HCT116 (cell line): ENCODE measurements at regions not wholly inside any gene's neighbourhood (a gene's known extent, or its start where the extent isn't known, plus 50 kb on each side); places are given as distances from the start of the nearest gene placed in this dataset.

Experiments used
- ATAC-seq: fragments of 200-7000 bp; cut with Tn5 transposase; 2 replicates; pipeline ENCODE4 v1.9.1; 2020; ENCODE audit warnings: mild to moderate bottlenecking, moderate library complexity
- BruUV-seq: library from RNA; stranded (reverse); fragments of 400-500 nt; replicated peaks from 2 replicates; lab custom pipeline; 2021; lab: Mats Ljungman, UMichigan
- CTCF ChIA-PET: fragments of 300-600 bp; sonication (Branson Sonifier 250); formaldehyde crosslinking; loops from one replicate; lab custom pipeline; 2021; ENCODE audit warnings: antibody characterized with exemption; lab: Charles Lee
- POLR2A ChIA-PET: fragments of 300-600, 350-600 bp; sonication (Branson Sonifier 250); formaldehyde crosslinking; loops from one replicate; lab custom pipeline; 2021; ENCODE audit warnings: antibody characterized with exemption; lab: Charles Lee
- RAD21 ChIA-PET, 2 experiments: fragments of 300-600 bp; sonication (Branson Sonifier 250); formaldehyde crosslinking; loops; one replicate each; lab custom pipeline; 2023; ENCODE audit warnings: low total read pairs in 2 of 2; ENCODE audit not compliant: uncharacterized antibody in 2 of 2, unreplicated experiment in 2 of 2, low non-redundant PET in 1 of 2; lab: Charles Lee
- DNase-seq: peaks from one replicate; pipeline ENCODE4 v3.0.0-alpha.2; 2010; ENCODE audit warnings: low read depth, low spot score
- H2AFZ ChIP-seq: fragments of 200-600 bp; shearing (Covaris generic), sonication (generic); 2 replicates; pipeline ENCODE4 v1.6.1; 2017; ENCODE audit warnings: low read depth, mixed run types, mixed read lengths, antibody characterized with exemption, low read length; ENCODE audit not compliant: poor library complexity, severe bottlenecking
- H3K27ac ChIP-seq: 2 replicates; pipeline ENCODE4 v1.5.1; 2012; ENCODE audit warnings: low read depth, low read length
- H3K27me3 ChIP-seq: fragments of 200-600 bp; sonication (generic); 2 replicates; pipeline ENCODE4 v1.6.1; 2016; ENCODE audit warnings: mixed run types, low read length, mixed read lengths; ENCODE audit not compliant: insufficient read depth
- H3K36me3 ChIP-seq, 2 experiments: fragments of 200-500 bp in 1 of 2; fragments of 200-600 bp in 1 of 2; sonication (Bioruptor generic) in 1 of 2; sonication (generic) in 1 of 2; 2 replicates each; pipeline versions ENCODE4 v1.5.1 to v1.6.1; 2014 to 2016; ENCODE audit warnings: low read length in 2 of 2, inconsistent platforms in 1 of 2, mixed read lengths in 1 of 2, mixed run types in 1 of 2; ENCODE audit not compliant: insufficient read depth in 2 of 2, control insufficient read depth in 1 of 2
- H3K4me1 ChIP-seq, 2 experiments: fragments of 200-600 bp in 1 of 2; sonication (generic) in 1 of 2; 2 replicates each; pipeline versions ENCODE4 v1.5.1 to v1.6.1; 2012 to 2017; ENCODE audit warnings: low read length in 2 of 2, inconsistent platforms in 1 of 2, mild to moderate bottlenecking in 1 of 2, mixed read lengths in 1 of 2, mixed run types in 1 of 2, moderate library complexity in 1 of 2; ENCODE audit not compliant: insufficient read depth in 2 of 2, control insufficient read depth in 1 of 2
- H3K4me2 ChIP-seq: fragments of 200-600 bp; sonication (generic); 2 replicates; pipeline ENCODE4 v1.6.1; 2017; ENCODE audit warnings: mixed run types, low read length, mixed read lengths
- H3K4me3 ChIP-seq, 2 experiments: fragments of 200-600 bp in 1 of 2; sonication (generic) in 1 of 2; replicated peaks in 1 of 2; 2 replicates each; pipeline ENCODE4 v1.5.1; 2011 to 2016; ENCODE audit warnings: low read length in 2 of 2, control low read depth in 1 of 2, low read depth in 1 of 2, mild to moderate bottlenecking in 1 of 2, mixed read lengths in 1 of 2, mixed run types in 1 of 2
- H3K79me2 ChIP-seq: fragments of 200-600 bp; sonication (generic); 2 replicates; pipeline ENCODE4 v1.6.1; 2017; ENCODE audit warnings: mild to moderate bottlenecking, mixed run types, low read length, moderate library complexity, mixed read lengths; ENCODE audit not compliant: insufficient read depth
- H3K9ac ChIP-seq: fragments of 200-600 bp; sonication (generic); 2 replicates; pipeline ENCODE4 v1.6.1; 2016; ENCODE audit warnings: low read length, mixed read lengths
- H3K9me2 ChIP-seq: fragments of 200-600 bp; sonication (generic), shearing (Covaris generic); 2 replicates; pipeline ENCODE4 v1.6.1; 2017; ENCODE audit warnings: mixed run types, mild to moderate bottlenecking, moderate library complexity; ENCODE audit not compliant: insufficient read depth
- H3K9me3 ChIP-seq, 2 experiments: fragments of 200-500 bp in 1 of 2; fragments of 200-600 bp in 1 of 2; sonication (Bioruptor generic) in 1 of 2; sonication (generic) in 1 of 2; 2 replicates each; pipeline ENCODE4 v1.6.1; 2014 to 2017; ENCODE audit warnings: low read length in 2 of 2, mixed read lengths in 2 of 2, inconsistent platforms in 1 of 2, low read depth in 1 of 2, mild to moderate bottlenecking in 1 of 2, mixed run types in 1 of 2, moderate library complexity in 1 of 2; ENCODE audit not compliant: control insufficient read depth in 1 of 2, insufficient read depth in 1 of 2
- H4K20me1 ChIP-seq: fragments of 200-600 bp; sonication (generic), shearing (Covaris generic); 2 replicates; pipeline ENCODE4 v1.6.1; 2017; ENCODE audit warnings: mixed run types, mild to moderate bottlenecking, moderate library complexity; ENCODE audit not compliant: insufficient read depth
- CBX3 ChIP-seq: IDR thresholded peaks from 2 replicates; pipeline ENCODE4 v1.6.1; 2012; ENCODE audit warnings: low read depth
- ELF1 ChIP-seq: IDR thresholded peaks from 2 replicates; pipeline ENCODE4 v1.6.1; 2012; ENCODE audit warnings: low read depth, borderline replicate concordance
- EZH2 ChIP-seq: fragments of 200-600 bp; sonication (generic); IDR thresholded peaks from 2 replicates; pipeline ENCODE4 v1.6.1; 2017; ENCODE audit warnings: antibody characterized with exemption, mixed run types
- EZH2phosphoT487 ChIP-seq: fragments of 200-600 bp; IDR thresholded peaks from 2 replicates; pipeline ENCODE4 v1.6.1; 2018; ENCODE audit warnings: antibody characterized with exemption, borderline replicate concordance
- JUND ChIP-seq: IDR thresholded peaks from 2 replicates; pipeline ENCODE4 v1.6.1; 2012
- RAD21 ChIP-seq: IDR thresholded peaks from 2 replicates; pipeline ENCODE4 v1.6.1; 2012; ENCODE audit warnings: low read depth, mild to moderate bottlenecking
- SIN3A ChIP-seq: IDR thresholded peaks from 2 replicates; pipeline ENCODE4 v1.6.1; 2012; ENCODE audit warnings: low read depth
- SRF ChIP-seq: IDR thresholded peaks from 2 replicates; pipeline ENCODE4 v1.6.1; 2012; ENCODE audit warnings: low read depth
- ZFX ChIP-seq: fragments of 450-650 bp; IDR thresholded peaks from 2 replicates; pipeline ENCODE4 v1.6.1; 2017
- ZNF274 ChIP-seq: fragments of 200-500 bp; sonication (Bioruptor generic); IDR thresholded peaks from 2 replicates; pipeline ENCODE4 v1.6.1; 2014; ENCODE audit warnings: mild to moderate bottlenecking, low read depth, low read length, inconsistent platforms
- intact Hi-C: fragments of 100-400 bp; cut with micrococcal nuclease; formaldehyde crosslinking; loops from 2 replicates; pipeline ENCODE4 v1.10.0; 2022
- TF ChIP-seq, protein P1 (sequence below): IDR thresholded peaks from 2 replicates; pipeline ENCODE4 v1.6.1; 2011; ENCODE audit warnings: mild to moderate bottlenecking, low read length, moderate library complexity; ENCODE audit not compliant: insufficient replicate concordance; ENCODE audit errors: extremely low read depth
- TF ChIP-seq, protein P2 (sequence below): IDR thresholded peaks from 2 replicates; pipeline ENCODE4 v1.6.1; 2012
- TF ChIP-seq, protein P3 (sequence below): IDR thresholded peaks from 2 replicates; pipeline ENCODE4 v1.6.1; 2012
- TF ChIP-seq, protein P4 (sequence below), 3 experiments: fragments of 200-600 bp in 1 of 3; sonication (generic) in 1 of 3; IDR thresholded peaks in 2 of 3; conservative IDR thresholded peaks in 1 of 3; 2 replicates each; pipeline ENCODE4 v1.5.1; 2012 to 2017; ENCODE audit warnings: low read depth in 2 of 3, low read length in 2 of 3, antibody characterized with exemption in 1 of 3, borderline replicate concordance in 1 of 3, control low read depth in 1 of 3, mild to moderate bottlenecking in 1 of 3, mixed read lengths in 1 of 3, mixed run types in 1 of 3, moderate library complexity in 1 of 3; ENCODE audit not compliant: insufficient read depth in 1 of 3

DNA sequence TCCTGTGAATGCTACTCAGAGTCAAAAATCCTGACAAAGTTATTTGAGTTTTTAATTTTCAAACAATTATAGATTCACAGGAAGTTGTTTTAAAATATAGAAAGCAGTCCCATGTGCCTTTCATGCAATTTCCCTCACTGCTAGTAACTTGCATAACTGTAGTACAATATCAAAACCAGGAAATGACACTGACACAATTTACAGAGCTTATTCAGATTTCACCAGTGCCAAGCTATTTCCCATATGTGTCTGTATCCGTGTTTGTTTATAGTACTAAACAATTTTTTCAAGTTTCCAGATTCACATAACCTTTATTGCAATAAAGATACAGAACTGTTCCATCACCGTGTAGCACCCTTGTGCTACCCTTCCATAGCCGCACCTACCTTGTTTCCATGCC, 934.6 kb downstream of the PCDH17 start:
- RAD21 ChIA-PET, result no interaction called here
- Histone ChIP-seq H2AFZ (no peak overlapping the region), H3K9ac (no peak overlapping the region), H3K27me3 (no peaks in the 10 kb centered on the region), H4K20me1 (no peaks in the 10 kb centered on the region), H3K9me3 (peaks cover 9% of the 10 kb centered on the region in 2 experiments; a peak in 2 of 4 replicates), H3K27ac (no peak overlapping the region), H3K36me3 (no peaks in the 10 kb centered on the region), H3K4me1 (no peaks in the 10 kb centered on the region), H3K79me2 (no peaks in the 10 kb centered on the region), H3K9me2 (no peaks in the 10 kb centered on the region), H3K4me2 (no peak overlapping the region), H3K4me3 (no peak overlapping the region)
- POLR2A ChIA-PET, result no interaction called here
- ATAC-seq (no peak), DNase-seq (no peak)
- BruUV-seq, result no TSS peak
- TF ChIP-seq, protein P1, sequence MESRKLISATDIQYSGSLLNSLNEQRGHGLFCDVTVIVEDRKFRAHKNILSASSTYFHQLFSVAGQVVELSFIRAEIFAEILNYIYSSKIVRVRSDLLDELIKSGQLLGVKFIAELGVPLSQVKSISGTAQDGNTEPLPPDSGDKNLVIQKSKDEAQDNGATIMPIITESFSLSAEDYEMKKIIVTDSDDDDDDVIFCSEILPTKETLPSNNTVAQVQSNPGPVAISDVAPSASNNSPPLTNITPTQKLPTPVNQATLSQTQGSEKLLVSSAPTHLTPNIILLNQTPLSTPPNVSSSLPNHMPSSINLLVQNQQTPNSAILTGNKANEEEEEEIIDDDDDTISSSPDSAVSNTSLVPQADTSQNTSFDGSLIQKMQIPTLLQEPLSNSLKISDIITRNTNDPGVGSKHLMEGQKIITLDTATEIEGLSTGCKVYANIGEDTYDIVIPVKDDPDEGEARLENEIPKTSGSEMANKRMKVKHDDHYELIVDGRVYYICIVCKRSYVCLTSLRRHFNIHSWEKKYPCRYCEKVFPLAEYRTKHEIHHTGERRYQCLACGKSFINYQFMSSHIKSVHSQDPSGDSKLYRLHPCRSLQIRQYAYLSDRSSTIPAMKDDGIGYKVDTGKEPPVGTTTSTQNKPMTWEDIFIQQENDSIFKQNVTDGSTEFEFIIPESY, result no peak
- TF ChIP-seq RAD21 (no peak), ZNF274 (no peak), EZH2 (no peak), SRF (no peak), JUND (no peak), CBX3 (no peak)
- TF ChIP-seq, protein P2, sequence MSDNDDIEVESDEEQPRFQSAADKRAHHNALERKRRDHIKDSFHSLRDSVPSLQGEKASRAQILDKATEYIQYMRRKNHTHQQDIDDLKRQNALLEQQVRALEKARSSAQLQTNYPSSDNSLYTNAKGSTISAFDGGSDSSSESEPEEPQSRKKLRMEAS, result no peak
- intact Hi-C loops, result no loop called here
- CTCF ChIA-PET, result no interaction called here

DNA sequence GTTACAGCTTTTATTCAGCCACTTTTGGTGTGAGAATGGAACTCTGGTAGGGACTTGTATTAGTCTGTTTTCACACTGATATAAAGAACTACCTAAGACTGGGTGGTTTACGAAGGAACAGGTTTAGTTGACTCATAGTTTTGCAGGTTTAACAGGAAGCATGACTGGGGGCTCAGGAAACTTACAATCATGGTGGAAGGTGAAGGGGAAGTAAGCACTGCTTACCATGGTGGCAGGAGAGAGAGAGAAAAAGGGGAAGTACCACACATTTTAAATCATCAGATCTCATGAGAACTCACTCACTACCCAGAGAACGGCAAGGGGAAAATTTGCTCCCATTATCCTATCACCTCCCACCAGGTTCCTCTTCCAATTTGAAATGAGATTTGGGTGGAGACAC, 942.2 kb downstream of the PCDH17 start:
- Histone ChIP-seq H3K36me3 (no peaks in the 10 kb centered on the region), H3K9ac (no peak overlapping the region), H4K20me1 (no peaks in the 10 kb centered on the region), H3K4me3 (no peak overlapping the region), H3K79me2 (no peaks in the 10 kb centered on the region), H2AFZ (no peak overlapping the region), H3K27ac (no peak overlapping the region), H3K4me1 (no peaks in the 10 kb centered on the region), H3K27me3 (no peaks in the 10 kb centered on the region), H3K9me3 (peaks cover 15 to 17% of the 10 kb centered on the region in 2 experiments; a peak in 2 of 4 replicates), H3K9me2 (no peaks in the 10 kb centered on the region), H3K4me2 (no peak overlapping the region)
- ChIA-PET CTCF (no interaction called here), POLR2A (no interaction called here), RAD21 (no interaction called here)
- TF ChIP-seq, protein P3, sequence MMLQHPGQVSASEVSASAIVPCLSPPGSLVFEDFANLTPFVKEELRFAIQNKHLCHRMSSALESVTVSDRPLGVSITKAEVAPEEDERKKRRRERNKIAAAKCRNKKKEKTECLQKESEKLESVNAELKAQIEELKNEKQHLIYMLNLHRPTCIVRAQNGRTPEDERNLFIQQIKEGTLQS, result no peak
- TF ChIP-seq, protein P4, sequence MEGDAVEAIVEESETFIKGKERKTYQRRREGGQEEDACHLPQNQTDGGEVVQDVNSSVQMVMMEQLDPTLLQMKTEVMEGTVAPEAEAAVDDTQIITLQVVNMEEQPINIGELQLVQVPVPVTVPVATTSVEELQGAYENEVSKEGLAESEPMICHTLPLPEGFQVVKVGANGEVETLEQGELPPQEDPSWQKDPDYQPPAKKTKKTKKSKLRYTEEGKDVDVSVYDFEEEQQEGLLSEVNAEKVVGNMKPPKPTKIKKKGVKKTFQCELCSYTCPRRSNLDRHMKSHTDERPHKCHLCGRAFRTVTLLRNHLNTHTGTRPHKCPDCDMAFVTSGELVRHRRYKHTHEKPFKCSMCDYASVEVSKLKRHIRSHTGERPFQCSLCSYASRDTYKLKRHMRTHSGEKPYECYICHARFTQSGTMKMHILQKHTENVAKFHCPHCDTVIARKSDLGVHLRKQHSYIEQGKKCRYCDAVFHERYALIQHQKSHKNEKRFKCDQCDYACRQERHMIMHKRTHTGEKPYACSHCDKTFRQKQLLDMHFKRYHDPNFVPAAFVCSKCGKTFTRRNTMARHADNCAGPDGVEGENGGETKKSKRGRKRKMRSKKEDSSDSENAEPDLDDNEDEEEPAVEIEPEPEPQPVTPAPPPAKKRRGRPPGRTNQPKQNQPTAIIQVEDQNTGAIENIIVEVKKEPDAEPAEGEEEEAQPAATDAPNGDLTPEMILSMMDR (IDR thresholded peaks at IDR 0.05 in 2 of 3, conservative IDR thresholded peaks at IDR 0.05 in 1 of 3; ENCODE audit: borderline replicate concordance in 1 of 3, insufficient read depth in 1 of 3, low read depth in 2 of 3, low read length in 2 of 3), result no peak
- TF ChIP-seq SIN3A (no peak), ELF1 (no peak), EZH2phosphoT487 (no peak), ZFX (no peak)
- no TSS peak for BruUV-seq
- no peak for DNase-seq
- intact Hi-C loops, result no loop called here
- no peak for ATAC-seq
